ENCODE measurements at regions not wholly inside any gene's neighbourhood (a gene's known extent, or its start where the extent isn't known, plus 50 kb on each side); places are given as distances from the start of the nearest gene placed in this dataset.

GRCh38 chr5:120848883-120849282 is 384.8 kb downstream of the PRR16 start:
- H3K4me2 ChIP-seq, result no peak overlapping the region
- BruUV-seq (replicated peaks), result no TSS peak
- H3K9me3 ChIP-seq (ENCODE audit: insufficient read depth, low read depth), result no peaks in the 10 kb centered on the region
- H4K20me1 ChIP-seq (ENCODE audit: insufficient read depth), result no peaks in the 10 kb centered on the region
- no peaks in the 10 kb centered on the region for H3K4me1 ChIP-seq (replicated peaks; ENCODE audit: insufficient read depth)
- no peak for DNase-seq
- no peak overlapping the region for H2AFZ ChIP-seq
- H3K27me3 ChIP-seq (ENCODE audit: insufficient read depth, low read depth), result no peaks in the 10 kb centered on the region
- H3K27ac ChIP-seq, result no peak overlapping the region
- H3K36me3 ChIP-seq (ENCODE audit: low read depth), result no peaks in the 10 kb centered on the region
- TF ChIP-seq EZH2 (IDR thresholded peaks at IDR 0.05; ENCODE audit: low read depth) (no peak), CTCF (conservative IDR thresholded peaks at IDR 0.05) (no peak)
- no peaks in the 10 kb centered on the region for H3K79me2 ChIP-seq (ENCODE audit: low read depth)
- ChIA-PET POLR2A (ENCODE audit: unreplicated experiment) (no interaction called here), CTCF (no interaction called here)
- H3F3A ChIP-seq (ENCODE audit: insufficient read depth, low read depth), result no peaks in the 10 kb centered on the region
- H3K9me2 ChIP-seq (ENCODE audit: insufficient read depth), result peaks cover 6% of the 10 kb centered on the region; the same call in 1 of the 2 replicates
- intact Hi-C loops (cut with micrococcal nuclease; ENCODE audit: unreplicated experiment), result no loop called here
- no peak overlapping the region for H3K4me3 ChIP-seq

GRCh38 chr5:120852222-120852860 is 388.2 kb downstream of the PRR16 start:
- no peak for DNase-seq
- no peaks in the 10 kb centered on the region for H3K4me1 ChIP-seq (replicated peaks; ENCODE audit: insufficient read depth)
- TF ChIP-seq EZH2 (IDR thresholded peaks at IDR 0.05; ENCODE audit: low read depth) (no peak), CTCF (conservative IDR thresholded peaks at IDR 0.05) (no peak)
- H3F3A ChIP-seq (ENCODE audit: insufficient read depth, low read depth), result no peaks in the 10 kb centered on the region
- no peaks in the 10 kb centered on the region for H3K9me3 ChIP-seq (ENCODE audit: insufficient read depth, low read depth)
- ChIA-PET CTCF (no interaction called here), POLR2A (ENCODE audit: unreplicated experiment) (no interaction called here)
- H3K79me2 ChIP-seq (ENCODE audit: low read depth), result no peaks in the 10 kb centered on the region
- H3K9me2 ChIP-seq (ENCODE audit: insufficient read depth), result peaks cover 6% of the 10 kb centered on the region; the same call in 1 of the 2 replicates
- H3K27me3 ChIP-seq (ENCODE audit: insufficient read depth, low read depth), result no peaks in the 10 kb centered on the region
- no peaks in the 10 kb centered on the region for H4K20me1 ChIP-seq (ENCODE audit: insufficient read depth)
- no peak overlapping the region for H2AFZ ChIP-seq
- BruUV-seq (replicated peaks), result no TSS peak
- no peak overlapping the region for H3K4me3 ChIP-seq
- H3K4me2 ChIP-seq, result no peak overlapping the region
- H3K36me3 ChIP-seq (ENCODE audit: low read depth), result no peaks in the 10 kb centered on the region
- intact Hi-C loops (cut with micrococcal nuclease; ENCODE audit: unreplicated experiment), result no loop called here
- no peak overlapping the region for H3K27ac ChIP-seq

- no peaks in the 10 kb centered on the region for H3K27me3 ChIP-seq (ENCODE audit: insufficient read depth, low read depth)
- no peaks in the 10 kb centered on the region for H3K36me3 ChIP-seq (ENCODE audit: low read depth)
- no peak overlapping the region for H3K27ac ChIP-seq
- POLR2A ChIA-PET (ENCODE audit: unreplicated experiment), result no interaction called here
- CTCF ChIA-PET, result no interaction called here
- intact Hi-C loops (cut with micrococcal nuclease; ENCODE audit: unreplicated experiment), result no loop called here
- BruUV-seq (replicated peaks), result no TSS peak
- H2AFZ ChIP-seq, result no peak overlapping the region
- DNase-seq, result no peak
- H3F3A ChIP-seq (ENCODE audit: insufficient read depth, low read depth), result no peaks in the 10 kb centered on the region
- no peaks in the 10 kb centered on the region for H3K9me2 ChIP-seq (ENCODE audit: insufficient read depth)
- no peaks in the 10 kb centered on the region for H3K79me2 ChIP-seq (ENCODE audit: low read depth)
- no peaks in the 10 kb centered on the region; the same call in 1 of the 2 replicates for H3K9me3 ChIP-seq (ENCODE audit: insufficient read depth, low read depth)
- H3K4me1 ChIP-seq (replicated peaks; ENCODE audit: insufficient read depth), result no peaks in the 10 kb centered on the region
- TF ChIP-seq EZH2 (IDR thresholded peaks at IDR 0.05; ENCODE audit: low read depth), result no peak
- H3K4me3 ChIP-seq, result no peak overlapping the region
- H4K20me1 ChIP-seq (ENCODE audit: insufficient read depth), result no peaks in the 10 kb centered on the region
- no peak overlapping the region for H3K4me2 ChIP-seq
These were observed 402.9 kb downstream of the PRR16 start for GRCh38 chr5:120866997-120867396.

GRCh38 chr5:120869831-120870230 is 405.7 kb downstream of the PRR16 start:
- no peak overlapping the region for H2AFZ ChIP-seq
- H3K27me3 ChIP-seq (ENCODE audit: insufficient read depth, low read depth), result no peaks in the 10 kb centered on the region
- H3K36me3 ChIP-seq (ENCODE audit: low read depth), result no peaks in the 10 kb centered on the region
- ChIA-PET POLR2A (ENCODE audit: unreplicated experiment) (no interaction called here), CTCF (no interaction called here)
- H3K4me1 ChIP-seq (replicated peaks; ENCODE audit: insufficient read depth), result no peaks in the 10 kb centered on the region
- DNase-seq, result no peak
- H3K4me2 ChIP-seq, result no peak overlapping the region
- no peak overlapping the region for H3K4me3 ChIP-seq
- no peaks in the 10 kb centered on the region for H3K79me2 ChIP-seq (ENCODE audit: low read depth)
- no peaks in the 10 kb centered on the region for H3K9me3 ChIP-seq (ENCODE audit: insufficient read depth, low read depth)
- no peaks in the 10 kb centered on the region for H3F3A ChIP-seq (ENCODE audit: insufficient read depth, low read depth)
- no peak overlapping the region for H3K27ac ChIP-seq
- no peaks in the 10 kb centered on the region for H4K20me1 ChIP-seq (ENCODE audit: insufficient read depth)
- BruUV-seq (replicated peaks), result no TSS peak
- TF ChIP-seq CTCF (conservative IDR thresholded peaks at IDR 0.05) (no peak), EZH2 (IDR thresholded peaks at IDR 0.05; ENCODE audit: low read depth) (no peak)
- intact Hi-C loops (cut with micrococcal nuclease; ENCODE audit: unreplicated experiment), result no loop called here
- H3K9me2 ChIP-seq (ENCODE audit: insufficient read depth), result no peaks in the 10 kb centered on the region
